Karpas-422 (cell line): ENCODE measurements at regions not wholly inside any gene's neighbourhood (a gene's known extent, or its start where the extent isn't known, plus 50 kb on each side); places are given as distances from the start of the nearest gene placed in this dataset.

Experiments
- DNase-seq: peaks from one replicate; pipeline ENCODE4 v3.0.0-alpha.2; 2015
- H2AFZ ChIP-seq: fragments of 200-600 bp; sonication (generic); 2 replicates; pipeline ENCODE4 v1.6.1; 2014; ENCODE audit warnings: antibody characterized with exemption, low read length, mixed read lengths
- H3K27ac ChIP-seq: fragments of 200-600 bp; sonication (generic); 2 replicates; pipeline ENCODE4 v1.5.1; 2014; ENCODE audit warnings: mild to moderate bottlenecking, low read length, moderate library complexity
- H3K27me3 ChIP-seq: fragments of 200-600 bp; sonication (generic); 2 replicates; pipeline ENCODE4 v1.6.1; 2014; ENCODE audit warnings: low read length, mixed read lengths
- H3K36me3 ChIP-seq: fragments of 200-600 bp; sonication (generic); 2 replicates; pipeline ENCODE4 v1.6.1; 2014; ENCODE audit warnings: low read length, mixed read lengths; ENCODE audit not compliant: insufficient read depth
- H3K4me1 ChIP-seq: fragments of 200-600 bp; sonication (generic); 2 replicates; pipeline ENCODE4 v1.6.1; 2014; ENCODE audit warnings: mild to moderate bottlenecking, low read length, mixed read lengths
- H3K4me2 ChIP-seq: fragments of 200-600 bp; sonication (generic); 2 replicates; pipeline ENCODE4 v1.6.1; 2014; ENCODE audit warnings: low read length, low read depth, mild to moderate bottlenecking; ENCODE audit not compliant: poor library complexity, severe bottlenecking
- H3K4me3 ChIP-seq: fragments of 200-600 bp; sonication (generic); 2 replicates; pipeline ENCODE4 v1.5.1; 2014; ENCODE audit warnings: mild to moderate bottlenecking, antibody characterized with exemption, low read length, mixed read lengths
- H3K79me2 ChIP-seq: fragments of 200-600 bp; sonication (generic); 2 replicates; pipeline ENCODE4 v1.6.1; 2014; ENCODE audit warnings: mild to moderate bottlenecking, low read length, mixed read lengths
- H3K9ac ChIP-seq: fragments of 200-600 bp; sonication (generic); 2 replicates; pipeline ENCODE4 v1.6.0; 2014; ENCODE audit warnings: low read length
- H3K9me2 ChIP-seq: fragments of 200-600 bp; sonication (generic), shearing (Covaris generic); replicated peaks from 2 replicates; pipeline ENCODE4 v1.6.0; 2014; ENCODE audit warnings: mild to moderate bottlenecking, low read length, moderate library complexity; ENCODE audit not compliant: insufficient read depth
- H3K9me3 ChIP-seq: fragments of 300-700, 200-600 bp; sonication (generic); 2 replicates; pipeline ENCODE4 v1.6.1; 2014; ENCODE audit warnings: low read length, mixed read lengths
- H4K20me1 ChIP-seq: fragments of 200-600 bp; sonication (generic); 2 replicates; pipeline ENCODE4 v1.6.1; 2014; ENCODE audit warnings: mild to moderate bottlenecking, antibody characterized with exemption, low read length, low read depth; ENCODE audit not compliant: insufficient read depth

DNA sequence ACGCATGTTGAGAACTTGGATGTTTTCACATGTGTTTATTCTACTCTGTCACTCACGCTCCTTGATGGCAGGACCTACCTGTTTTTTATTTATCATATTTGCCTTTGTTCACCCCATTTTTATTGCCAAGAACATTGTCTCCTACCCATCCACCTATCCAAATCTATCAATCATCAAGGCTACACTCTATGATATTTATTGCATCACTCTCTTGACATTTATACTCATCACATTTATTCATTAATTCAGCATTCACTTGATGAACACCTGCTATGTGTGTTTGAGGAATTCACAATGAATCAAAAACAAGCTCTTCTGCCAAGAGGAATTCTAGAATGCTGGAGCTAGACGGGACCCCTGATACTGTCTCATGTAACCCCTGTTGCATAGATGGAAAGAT, 94.5 kb upstream of the ZNF469 start:
- no peak overlapping the region for H3K4me2 ChIP-seq
- no peak overlapping the region for H3K4me3 ChIP-seq
- DNase-seq: no peak
- H3K27me3 ChIP-seq: no peaks in the 10 kb centered on the region
- H2AFZ ChIP-seq: no peak overlapping the region
- no peaks in the 10 kb centered on the region for H3K79me2 ChIP-seq
- H3K27ac ChIP-seq: no peak overlapping the region
- H3K9me2 ChIP-seq: no peaks in the 10 kb centered on the region
- no peaks in the 10 kb centered on the region for H3K4me1 ChIP-seq
- H3K36me3 ChIP-seq: no peaks in the 10 kb centered on the region
- H4K20me1 ChIP-seq: no peaks in the 10 kb centered on the region
- peaks cover 31% of the 10 kb centered on the region for H3K9me3 ChIP-seq
- H3K9ac ChIP-seq: no peak overlapping the region

- H3K27ac ChIP-seq: no peak overlapping the region
- no peaks in the 10 kb centered on the region for H3K79me2 ChIP-seq
- no peak overlapping the region for H3K9ac ChIP-seq
- H3K27me3 ChIP-seq: no peaks in the 10 kb centered on the region
- no peak overlapping the region for H3K4me3 ChIP-seq
- no peaks in the 10 kb centered on the region for H4K20me1 ChIP-seq
- no peaks in the 10 kb centered on the region for H3K36me3 ChIP-seq
- no peaks in the 10 kb centered on the region for H3K4me1 ChIP-seq
- DNase-seq: no peak
- H2AFZ ChIP-seq: no peak overlapping the region
- peaks cover 31% of the 10 kb centered on the region for H3K9me3 ChIP-seq
- no peak overlapping the region for H3K4me2 ChIP-seq
- no peaks in the 10 kb centered on the region for H3K9me2 ChIP-seq
These were observed 93.8 kb upstream of the ZNF469 start for GRCh38 chr16:88289001-88289400.

DNA sequence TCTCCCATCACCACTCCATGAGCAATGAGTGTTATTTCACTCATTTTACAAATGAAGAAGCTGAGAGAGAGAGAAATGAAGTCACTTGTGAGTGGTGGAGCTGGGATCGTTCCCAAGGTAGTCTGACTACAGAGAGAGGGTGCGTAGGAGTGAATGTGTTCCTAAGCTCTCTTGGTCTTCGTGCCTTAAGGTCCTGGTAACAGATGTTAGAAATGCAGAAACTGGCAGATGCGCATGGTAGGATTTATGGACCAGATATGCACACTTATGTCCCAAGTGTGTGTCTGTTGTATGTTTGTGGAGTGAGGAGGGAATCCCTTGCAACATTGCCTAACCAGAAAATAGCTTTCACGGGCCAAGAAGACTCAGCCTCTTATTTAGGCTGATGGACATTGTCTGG, 93.2 kb upstream of the ZNF469 start:
- H3K9me2 ChIP-seq: no peaks in the 10 kb centered on the region
- no peaks in the 10 kb centered on the region for H3K4me1 ChIP-seq
- no peaks in the 10 kb centered on the region for H3K79me2 ChIP-seq
- H3K27me3 ChIP-seq: no peaks in the 10 kb centered on the region
- H3K36me3 ChIP-seq: no peaks in the 10 kb centered on the region
- H3K9me3 ChIP-seq: peaks cover 31% of the 10 kb centered on the region
- no peak for DNase-seq
- no peak overlapping the region for H3K4me2 ChIP-seq
- no peaks in the 10 kb centered on the region for H4K20me1 ChIP-seq
- no peak overlapping the region for H2AFZ ChIP-seq
- H3K9ac ChIP-seq: no peak overlapping the region
- H3K27ac ChIP-seq: no peak overlapping the region
- H3K4me3 ChIP-seq: no peak overlapping the region

DNA sequence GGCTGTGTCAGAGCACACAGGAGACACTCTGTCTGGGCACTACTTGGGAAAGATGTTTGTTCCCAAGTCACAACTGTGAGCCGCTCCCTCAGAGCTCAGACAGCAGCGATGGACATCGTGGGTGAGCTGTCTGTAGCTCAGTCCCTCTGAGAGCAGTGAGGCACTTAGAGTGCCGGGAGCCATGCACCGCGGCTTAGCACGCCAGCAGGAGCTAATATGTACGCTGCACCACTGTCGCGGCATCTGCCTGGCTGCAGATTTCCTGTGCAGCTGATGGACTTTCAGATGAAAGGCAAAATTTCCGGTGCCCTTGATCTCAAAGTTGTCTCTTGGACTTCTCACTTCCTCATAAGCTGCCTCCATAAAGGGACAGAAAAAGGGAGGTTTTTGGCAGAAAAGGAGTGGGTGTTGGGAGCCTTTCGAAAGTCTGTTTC, 92.8 kb upstream of the ZNF469 start:
- H3K9ac ChIP-seq: no peak overlapping the region
- H3K4me3 ChIP-seq: no peak overlapping the region
- H3K4me1 ChIP-seq: no peaks in the 10 kb centered on the region

GRCh38 chr16:88290850-88291830, 91.6 kb upstream of the ZNF469 start:
- H2AFZ ChIP-seq: no peak overlapping the region
- H3K79me2 ChIP-seq: no peaks in the 10 kb centered on the region
- H3K9me3 ChIP-seq: peaks cover 26% of the 10 kb centered on the region
- H3K36me3 ChIP-seq: no peaks in the 10 kb centered on the region
- H3K4me2 ChIP-seq: no peak overlapping the region
- H3K4me3 ChIP-seq: no peak overlapping the region
- no peak overlapping the region for H3K9ac ChIP-seq
- H3K9me2 ChIP-seq: no peaks in the 10 kb centered on the region
- no peaks in the 10 kb centered on the region for H3K27me3 ChIP-seq
- DNase-seq: no peak
- no peaks in the 10 kb centered on the region for H3K4me1 ChIP-seq
- no peaks in the 10 kb centered on the region for H4K20me1 ChIP-seq
- H3K27ac ChIP-seq: no peak overlapping the region

More for the DNA sequence above, 92.8 kb upstream of the ZNF469 start:
- Histone ChIP-seq H3K27ac (no peak overlapping the region), H2AFZ (no peak overlapping the region), H4K20me1 (no peaks in the 10 kb centered on the region), H3K9me2 (no peaks in the 10 kb centered on the region), H3K36me3 (no peaks in the 10 kb centered on the region), H3K9me3 (peaks cover 31% of the 10 kb centered on the region), H3K27me3 (no peaks in the 10 kb centered on the region), H3K79me2 (no peaks in the 10 kb centered on the region), H3K4me2 (no peak overlapping the region)
- no peak for DNase-seq

DNA sequence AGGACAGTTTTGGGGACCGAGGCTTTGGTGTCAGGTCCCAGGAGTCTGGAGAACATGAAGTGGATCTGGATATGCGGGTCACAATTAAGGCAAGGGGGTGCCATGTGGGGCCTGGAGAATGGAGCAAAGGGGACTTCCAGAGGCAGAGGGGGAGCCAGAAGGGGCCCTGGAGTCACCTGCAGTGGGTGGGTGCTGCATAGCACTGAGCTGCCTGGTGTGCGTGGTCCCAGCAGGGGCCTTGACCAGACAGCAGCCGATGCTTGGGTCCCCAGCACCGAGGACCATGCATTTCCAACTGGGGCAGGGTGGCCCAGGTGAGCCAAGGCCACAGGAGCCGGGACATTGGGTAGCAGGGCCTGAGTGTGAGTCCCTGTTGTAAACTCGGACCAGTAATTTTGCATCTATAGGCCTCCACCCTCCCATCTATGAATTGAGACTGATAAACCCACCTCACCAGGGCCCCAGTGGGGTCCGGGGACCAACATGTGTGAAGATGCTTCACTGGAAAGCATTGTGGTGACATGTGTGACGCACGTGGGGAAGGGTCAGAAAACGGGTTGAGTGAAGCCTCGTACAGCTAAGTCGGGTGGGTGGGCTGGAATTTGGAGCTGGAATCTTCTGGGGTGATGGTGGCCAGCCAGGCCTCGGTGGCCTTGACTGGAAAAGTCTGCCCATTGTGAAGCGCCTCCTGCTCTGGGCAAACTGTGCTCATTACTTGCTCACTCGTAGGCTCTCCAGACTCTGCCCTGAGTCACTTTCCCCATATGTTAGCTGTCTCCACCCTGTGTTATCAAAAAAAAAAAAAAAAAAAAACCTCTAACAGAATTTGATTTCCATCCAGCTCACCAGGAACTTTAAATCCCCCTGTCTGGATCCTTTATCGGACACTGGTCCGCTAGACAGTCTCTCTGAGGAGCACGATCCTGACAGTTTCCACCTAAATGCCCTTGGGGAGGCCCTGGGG, 90.5 kb upstream of the ZNF469 start:
- H3K4me3 ChIP-seq: no peak overlapping the region
- no peaks in the 10 kb centered on the region for H3K36me3 ChIP-seq
- H3K9me3 ChIP-seq: peaks cover 15% of the 10 kb centered on the region
- H3K9ac ChIP-seq: no peak overlapping the region
- H3K79me2 ChIP-seq: no peaks in the 10 kb centered on the region
- no peak overlapping the region for H3K4me2 ChIP-seq
- H3K27me3 ChIP-seq: no peaks in the 10 kb centered on the region
- H3K4me1 ChIP-seq: no peaks in the 10 kb centered on the region
- no peak overlapping the region for H3K27ac ChIP-seq
- no peaks in the 10 kb centered on the region for H3K9me2 ChIP-seq
- H2AFZ ChIP-seq: no peak overlapping the region
- no peak for DNase-seq
- H4K20me1 ChIP-seq: no peaks in the 10 kb centered on the region

DNA sequence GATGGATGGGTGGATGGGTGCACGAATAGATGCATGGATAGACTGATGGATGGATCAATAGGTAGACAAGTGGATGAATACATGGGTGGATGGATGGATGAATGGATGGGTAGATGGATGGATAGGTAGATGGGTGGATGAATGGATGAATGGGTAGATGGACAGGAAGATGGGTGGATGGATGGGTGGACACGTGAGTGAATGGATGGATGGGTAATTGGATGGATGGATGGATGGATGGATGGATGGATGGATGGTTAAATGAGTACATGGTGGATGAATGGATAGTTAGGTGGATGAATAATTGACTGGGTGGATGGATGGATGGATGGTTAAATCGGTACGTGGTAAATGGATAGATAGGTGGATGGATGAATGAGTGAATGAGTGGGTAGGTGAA, 89.7 kb upstream of the ZNF469 start:
- no peaks in the 10 kb centered on the region for H3K79me2 ChIP-seq
- no peak overlapping the region for H2AFZ ChIP-seq

More for the DNA sequence above, 89.7 kb upstream of the ZNF469 start:
- Histone ChIP-seq H3K27ac (no peak overlapping the region), H3K9me3 (peaks cover 9% of the 10 kb centered on the region), H3K4me1 (no peaks in the 10 kb centered on the region), H3K4me3 (no peak overlapping the region), H3K36me3 (no peaks in the 10 kb centered on the region), H3K9ac (no peak overlapping the region), H3K4me2 (no peak overlapping the region), H3K27me3 (no peaks in the 10 kb centered on the region), H3K9me2 (no peaks in the 10 kb centered on the region), H4K20me1 (no peaks in the 10 kb centered on the region)
- no peak for DNase-seq
